Progenitor cell of endocrine pancreas (in vitro differentiated cells): ENCODE measurements at regions not wholly inside any gene's neighbourhood (a gene's known extent, or its start where the extent isn't known, plus 50 kb on each side); places are given as distances from the start of the nearest gene placed in this dataset.
"Not testable (repeated sequence)": the region's sequence is repeated elsewhere in the genome, so short reads cannot be mapped to it uniquely, and the experiment has no call there.

Source experiments
- DNase-seq: peaks from one replicate; pipeline ENCODE4 v3.0.0; 2021; ENCODE audit warnings: low spot score; ENCODE audit not compliant: unreplicated experiment
- H3K27ac Mint-ChIP-seq: 2 replicates; pipeline ENCODE4 v1.8.0; 2021; ENCODE audit warnings: mild to moderate bottlenecking, moderate library complexity, mixed read lengths
- H3K27me3 Mint-ChIP-seq: 2 replicates; pipeline ENCODE4 v1.8.0; 2021; ENCODE audit warnings: mixed read lengths
- H3K36me3 Mint-ChIP-seq: 2 replicates; pipeline ENCODE4 v1.8.0; 2022; ENCODE audit warnings: mixed read lengths; ENCODE audit not compliant: insufficient read depth
- H3K4me1 Mint-ChIP-seq: 2 replicates; pipeline ENCODE4 v1.8.0; 2021; ENCODE audit warnings: low read depth, mixed read lengths
- H3K4me3 Mint-ChIP-seq: 2 replicates; pipeline ENCODE4 v1.8.0; 2021; ENCODE audit warnings: low read depth, mild to moderate bottlenecking, moderate library complexity, mixed read lengths
- H3K9me3 Mint-ChIP-seq: 2 replicates; pipeline ENCODE4 v1.8.0; 2021; ENCODE audit warnings: low read depth, mixed read lengths
- TF ChIP-seq, protein P1 (sequence below): fragments of 200-600 bp; sonication (generic); IDR thresholded peaks from one replicate; pipeline ENCODE4 v1.5.0; 2021; ENCODE audit warnings: antibody characterized with exemption, mild to moderate bottlenecking; ENCODE audit not compliant: unreplicated experiment

DNA sequence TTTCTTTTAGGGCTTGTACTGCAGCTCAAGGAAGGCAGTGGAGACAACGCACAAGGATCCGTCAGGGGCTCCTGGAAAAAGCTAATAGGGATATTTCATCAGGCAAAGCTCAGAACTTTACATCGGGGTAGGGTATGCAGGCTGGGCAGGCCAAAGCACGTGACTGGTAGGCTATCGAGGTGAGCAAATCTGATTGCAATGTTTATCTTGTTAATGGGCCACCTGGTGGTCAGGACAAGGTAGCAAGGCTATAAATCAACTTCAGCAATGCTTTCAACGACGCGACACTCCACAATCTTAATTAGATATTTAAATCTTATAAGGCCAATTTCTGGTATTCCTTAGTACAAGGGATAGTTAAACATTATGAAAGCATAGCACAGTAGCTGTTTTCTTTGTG is 1302.8 kb upstream of the EYS start:
- Mint-ChIP-seq H3K27ac (no peak overlapping the region), H3K9me3 (peaks cover 3% of the 10 kb centered on the region), H3K4me3 (no peak overlapping the region), H3K4me1 (peaks cover 8% of the 10 kb centered on the region), H3K36me3 (no peaks in the 10 kb centered on the region), H3K27me3 (no peaks in the 10 kb centered on the region)
- no peak for DNase-seq
- TF ChIP-seq, protein P1, sequence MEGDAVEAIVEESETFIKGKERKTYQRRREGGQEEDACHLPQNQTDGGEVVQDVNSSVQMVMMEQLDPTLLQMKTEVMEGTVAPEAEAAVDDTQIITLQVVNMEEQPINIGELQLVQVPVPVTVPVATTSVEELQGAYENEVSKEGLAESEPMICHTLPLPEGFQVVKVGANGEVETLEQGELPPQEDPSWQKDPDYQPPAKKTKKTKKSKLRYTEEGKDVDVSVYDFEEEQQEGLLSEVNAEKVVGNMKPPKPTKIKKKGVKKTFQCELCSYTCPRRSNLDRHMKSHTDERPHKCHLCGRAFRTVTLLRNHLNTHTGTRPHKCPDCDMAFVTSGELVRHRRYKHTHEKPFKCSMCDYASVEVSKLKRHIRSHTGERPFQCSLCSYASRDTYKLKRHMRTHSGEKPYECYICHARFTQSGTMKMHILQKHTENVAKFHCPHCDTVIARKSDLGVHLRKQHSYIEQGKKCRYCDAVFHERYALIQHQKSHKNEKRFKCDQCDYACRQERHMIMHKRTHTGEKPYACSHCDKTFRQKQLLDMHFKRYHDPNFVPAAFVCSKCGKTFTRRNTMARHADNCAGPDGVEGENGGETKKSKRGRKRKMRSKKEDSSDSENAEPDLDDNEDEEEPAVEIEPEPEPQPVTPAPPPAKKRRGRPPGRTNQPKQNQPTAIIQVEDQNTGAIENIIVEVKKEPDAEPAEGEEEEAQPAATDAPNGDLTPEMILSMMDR = peak; percentile 36

DNA sequence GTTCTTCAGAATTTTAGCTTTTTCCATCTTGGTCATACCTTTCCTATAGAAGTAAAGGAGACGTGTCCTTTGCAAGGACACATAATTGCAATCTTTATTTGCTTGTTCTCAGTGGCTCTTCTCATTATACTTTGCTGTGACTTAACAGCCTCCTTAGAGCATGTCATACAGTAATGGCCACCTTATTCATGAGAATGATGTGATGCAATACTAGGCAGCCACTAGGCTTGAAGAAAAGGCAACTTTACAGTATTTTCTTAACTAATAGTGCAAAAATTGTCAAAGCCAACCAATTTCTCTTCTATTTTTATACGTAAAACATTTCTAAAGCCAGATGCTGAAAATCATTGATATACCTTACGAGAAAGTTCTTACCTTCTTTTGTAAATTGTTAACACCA is 1296.8 kb upstream of the EYS start:
- DNase-seq = no peak
- Mint-ChIP-seq H3K9me3 (no peaks in the 10 kb centered on the region), H3K4me1 (peaks cover 4% of the 10 kb centered on the region), H3K27ac (no peak overlapping the region), H3K4me3 (no peak overlapping the region), H3K27me3 (no peaks in the 10 kb centered on the region), H3K36me3 (no peaks in the 10 kb centered on the region)
- TF ChIP-seq, protein P1 = no peak

DNA sequence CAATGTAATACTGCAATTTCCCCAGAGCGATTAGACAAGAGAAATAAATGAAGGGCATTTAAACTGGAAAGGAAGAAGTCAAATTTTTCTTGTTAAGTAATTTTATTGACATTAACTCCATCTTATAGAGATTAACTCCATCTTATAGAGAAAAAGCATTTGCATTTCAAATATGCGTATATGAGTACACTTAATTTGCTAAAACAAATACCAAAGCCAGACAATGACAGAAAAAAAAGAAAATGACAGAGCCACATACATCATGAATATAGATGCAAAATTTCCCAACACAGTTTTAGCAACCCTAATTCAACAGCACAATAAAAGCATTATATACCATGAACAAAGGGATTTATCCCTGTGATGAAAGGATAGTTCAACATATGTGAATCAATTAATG is 1293.1 kb upstream of the EYS start:
- no peaks in the 10 kb centered on the region for H3K36me3 Mint-ChIP-seq
- no peak for DNase-seq
- no peak overlapping the region for H3K27ac Mint-ChIP-seq
- TF ChIP-seq, protein P1 = no peak
- H3K4me3 Mint-ChIP-seq = no peak overlapping the region
- no peaks in the 10 kb centered on the region for H3K4me1 Mint-ChIP-seq
- H3K27me3 Mint-ChIP-seq = no peaks in the 10 kb centered on the region
- peaks cover 3% of the 10 kb centered on the region for H3K9me3 Mint-ChIP-seq

DNA sequence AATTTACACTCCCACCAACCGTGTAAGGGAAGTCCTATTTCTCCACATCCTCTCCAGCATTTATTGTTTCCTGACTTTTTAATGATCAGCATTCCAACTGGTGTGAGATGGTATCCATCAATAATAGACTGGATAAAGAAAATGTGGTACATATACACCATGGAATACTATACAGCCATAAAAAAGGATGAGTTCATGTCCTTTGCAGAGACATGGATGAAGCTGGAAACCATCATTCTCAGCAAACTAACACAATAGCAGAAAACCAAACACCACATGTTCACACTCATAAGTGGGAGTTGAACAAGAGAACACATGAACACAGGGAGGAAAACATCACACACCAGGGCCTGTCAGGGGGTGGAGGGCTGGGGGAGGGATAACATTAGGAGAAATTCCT is 1290.6 kb upstream of the EYS start:
- not testable (repeated sequence) for H3K27me3 Mint-ChIP-seq, H3K36me3 Mint-ChIP-seq, H3K4me3 Mint-ChIP-seq, H3K4me1 Mint-ChIP-seq, H3K27ac Mint-ChIP-seq, DNase-seq, H3K9me3 Mint-ChIP-seq

DNA sequence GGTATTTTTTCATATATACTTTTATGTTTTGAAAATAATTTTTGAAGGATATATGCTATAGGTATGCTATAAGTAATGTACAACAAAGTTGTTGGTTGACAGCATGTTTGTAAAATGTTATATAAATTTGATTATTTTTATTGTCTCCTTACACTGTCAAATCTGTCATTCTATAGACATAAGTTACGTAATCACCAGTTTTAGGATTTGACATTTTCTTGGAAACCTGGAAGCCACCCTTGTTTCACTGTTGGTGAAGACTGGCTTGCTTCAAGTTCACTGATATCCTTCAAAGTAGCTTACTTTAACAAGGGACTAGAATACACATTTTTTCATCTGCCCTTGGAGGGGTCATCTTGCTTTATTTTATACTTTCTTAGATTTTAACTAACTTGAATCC is 1288.6 kb upstream of the EYS start:
- TF ChIP-seq, protein P1 = no peak
- peaks cover 6% of the 10 kb centered on the region for H3K9me3 Mint-ChIP-seq
- DNase-seq = no peak
- H3K4me1 Mint-ChIP-seq = no peaks in the 10 kb centered on the region
- H3K4me3 Mint-ChIP-seq = no peak overlapping the region
- no peaks in the 10 kb centered on the region for H3K27me3 Mint-ChIP-seq
- no peaks in the 10 kb centered on the region for H3K36me3 Mint-ChIP-seq
- no peak overlapping the region for H3K27ac Mint-ChIP-seq

DNA sequence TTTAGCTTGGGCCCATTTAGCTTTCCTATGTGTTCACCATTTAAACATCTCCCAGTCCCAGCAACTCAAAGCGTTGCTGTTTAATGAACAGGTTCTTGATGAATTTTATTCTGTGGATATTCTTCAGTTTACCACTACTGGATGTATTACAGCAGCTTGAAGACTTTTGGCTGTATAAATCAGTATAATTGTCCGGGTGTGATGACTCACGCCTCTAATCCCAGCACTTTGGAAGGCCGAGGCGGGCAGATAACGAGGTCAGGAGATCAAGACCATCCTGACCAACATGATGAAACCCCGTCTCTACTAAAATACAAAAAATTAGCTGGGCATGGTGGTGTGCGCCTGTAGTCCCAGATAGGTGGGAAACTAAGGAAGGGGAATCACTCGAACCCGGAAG is 1286.7 kb upstream of the EYS start:
- not testable (repeated sequence) for H3K27ac Mint-ChIP-seq, H3K4me1 Mint-ChIP-seq, H3K27me3 Mint-ChIP-seq, H3K4me3 Mint-ChIP-seq, H3K36me3 Mint-ChIP-seq, DNase-seq, H3K9me3 Mint-ChIP-seq
